Activated CD4-positive, alpha-beta memory T cell treated with anti-CD3 and anti-CD28 coated beads for 36 hours (primary cell): ENCODE measurements at regions not wholly inside any gene's neighbourhood (a gene's known extent, or its start where the extent isn't known, plus 50 kb on each side); places are given as distances from the start of the nearest gene placed in this dataset.

Experiments
- CTCF ChIA-PET: fragments of 350-600 bp; sonication (Branson Sonifier 250); formaldehyde crosslinking; loops from one replicate; lab custom pipeline; 2021; ENCODE audit warnings: antibody characterized with exemption, inconsistent platforms; lab: Charles Lee
- POLR2A ChIA-PET: fragments of 350-600 bp; sonication (Branson Sonifier 250); formaldehyde crosslinking; loops from one replicate; lab custom pipeline; 2021; ENCODE audit warnings: antibody characterized with exemption; lab: Charles Lee
- DNase-seq: peaks from one replicate; pipeline ENCODE4 v3.0.0-alpha.2; 2020
- H3K27ac Mint-ChIP-seq: one replicate; pipeline ENCODE4 v1.8.0; 2021; ENCODE audit warnings: mixed read lengths
- H3K27me3 Mint-ChIP-seq: one replicate; pipeline ENCODE4 v1.8.0; 2021; ENCODE audit warnings: mixed read lengths
- H3K36me3 Mint-ChIP-seq: one replicate; pipeline ENCODE4 v1.8.0; 2021; ENCODE audit warnings: mixed read lengths
- H3K4me1 Mint-ChIP-seq: one replicate; pipeline ENCODE4 v1.8.0; 2021; ENCODE audit warnings: low read depth, mixed read lengths
- H3K4me3 Mint-ChIP-seq: one replicate; pipeline ENCODE4 v1.8.0; 2021; ENCODE audit warnings: mild to moderate bottlenecking, mixed read lengths
- H3K9me3 Mint-ChIP-seq: one replicate; pipeline ENCODE4 v1.8.0; 2021; ENCODE audit warnings: mixed read lengths
- intact Hi-C: fragments of 100-400 bp; cut with micrococcal nuclease; formaldehyde crosslinking; loops from one replicate; pipeline ENCODE4 v1.15.1; 2023

DNA sequence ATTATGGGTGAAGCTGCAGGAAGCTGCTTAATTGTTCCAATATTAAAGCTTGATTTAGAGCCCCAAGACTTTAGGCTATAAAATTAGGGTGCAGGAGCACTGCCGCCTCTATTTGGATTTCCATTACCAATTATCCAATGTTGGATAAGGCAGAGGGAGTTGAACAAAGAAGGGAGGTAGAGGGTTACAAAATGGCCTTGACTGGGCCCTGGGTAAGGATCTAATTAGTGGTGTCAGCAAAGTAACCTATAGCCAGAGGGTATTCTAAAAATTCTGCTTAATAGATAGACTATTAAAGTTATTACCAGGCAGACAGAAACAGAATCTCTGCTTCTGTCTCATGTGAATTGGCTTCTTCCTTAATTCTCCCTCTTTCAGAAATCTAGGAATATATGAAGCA is 50.3 kb upstream of the DPPA4 start:
- H3K4me1 Mint-ChIP-seq: no peaks in the 10 kb centered on the region
- no peak for DNase-seq
- peaks cover 1% of the 10 kb centered on the region for H3K27me3 Mint-ChIP-seq
- H3K36me3 Mint-ChIP-seq: no peaks in the 10 kb centered on the region
- intact Hi-C loops: no loop called here
- no peak overlapping the region for H3K27ac Mint-ChIP-seq
- H3K9me3 Mint-ChIP-seq: no peaks in the 10 kb centered on the region
- ChIA-PET CTCF (no interaction called here), POLR2A (no interaction called here)
- H3K4me3 Mint-ChIP-seq: no peak overlapping the region

DNA sequence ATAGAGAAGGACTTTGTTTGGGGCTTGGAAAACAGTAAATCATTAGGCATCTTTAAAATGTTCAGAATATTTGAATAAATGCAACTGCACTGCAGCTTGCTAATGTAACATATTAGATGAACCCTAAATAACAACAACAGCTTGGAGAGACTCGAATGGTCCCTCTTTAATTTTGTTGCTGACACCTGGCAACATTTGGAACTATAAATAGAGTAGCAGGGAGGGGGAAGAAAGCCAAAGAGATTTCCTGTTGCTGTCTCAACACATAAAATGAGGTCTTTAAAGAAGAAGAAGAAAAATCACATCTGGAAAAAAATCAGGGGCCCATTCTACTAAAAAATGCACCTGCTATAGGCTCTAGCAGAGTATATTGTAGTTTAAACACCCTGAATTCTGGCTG is 49.9 kb upstream of the DPPA4 start:
- H3K4me3 Mint-ChIP-seq: no peak overlapping the region
- H3K9me3 Mint-ChIP-seq: no peaks in the 10 kb centered on the region
- H3K27me3 Mint-ChIP-seq: peaks cover 1% of the 10 kb centered on the region
- intact Hi-C loops: no loop called here
- no peak overlapping the region for H3K27ac Mint-ChIP-seq
- CTCF ChIA-PET: no interaction called here
- POLR2A ChIA-PET: no interaction called here
- H3K36me3 Mint-ChIP-seq: no peaks in the 10 kb centered on the region
- DNase-seq: no peak
- H3K4me1 Mint-ChIP-seq: no peaks in the 10 kb centered on the region
